H9 (cell line): ENCODE measurements at regions not wholly inside any gene's neighbourhood (a gene's known extent, or its start where the extent isn't known, plus 50 kb on each side); places are given as distances from the start of the nearest gene placed in this dataset.

ENCODE experiments used
- DNase-seq: peaks from one replicate; pipeline ENCODE4 v3.0.0-alpha.2; 2017
- H2AFZ ChIP-seq: one replicate; pipeline ENCODE4 v1.6.1; 2013; ENCODE audit warnings: mild to moderate bottlenecking, low read length, control low read depth, moderate library complexity
- H2AK5ac ChIP-seq: 2 replicates; pipeline ENCODE4 v1.6.1; 2013; ENCODE audit warnings: low read length, control low read depth, mixed read lengths; ENCODE audit not compliant: insufficient read length
- H2BK120ac ChIP-seq: one replicate; pipeline ENCODE4 v1.6.1; 2013; ENCODE audit warnings: low read depth, mild to moderate bottlenecking, low read length, control low read depth, inconsistent platforms; ENCODE audit not compliant: poor library complexity, severe bottlenecking
- H2BK12ac ChIP-seq: 2 replicates; pipeline ENCODE4 v1.6.1; 2013; ENCODE audit warnings: low read length, control low read depth, mixed read lengths, low read depth; ENCODE audit not compliant: insufficient read length
- H2BK15ac ChIP-seq: 2 replicates; pipeline ENCODE4 v1.6.1; 2013; ENCODE audit warnings: low read depth, low read length, control low read depth
- H2BK20ac ChIP-seq: one replicate; pipeline ENCODE4 v1.6.1; 2013; ENCODE audit warnings: low read depth, mild to moderate bottlenecking, low read length, control low read depth, inconsistent platforms; ENCODE audit not compliant: poor library complexity, severe bottlenecking
- H2BK5ac ChIP-seq: 2 replicates; pipeline ENCODE4 v1.6.1; 2013; ENCODE audit warnings: low read length, control low read depth, mixed read lengths; ENCODE audit not compliant: insufficient read length
- H3K14ac ChIP-seq: 2 replicates; pipeline ENCODE4 v1.6.1; 2013; ENCODE audit warnings: low read length, control low read depth; ENCODE audit not compliant: insufficient read depth
- H3K18ac ChIP-seq: 2 replicates; pipeline ENCODE4 v1.6.1; 2013; ENCODE audit warnings: low read depth, mild to moderate bottlenecking, mixed read lengths, low read length, control low read depth; ENCODE audit not compliant: insufficient read length
- H3K23ac ChIP-seq: 2 replicates; pipeline ENCODE4 v1.6.1; 2013; ENCODE audit warnings: low read length, control low read depth, mixed read lengths, low read depth; ENCODE audit not compliant: insufficient read length
- H3K23me2 ChIP-seq: 2 replicates; pipeline ENCODE4 v1.6.1; 2013; ENCODE audit warnings: low read depth, mild to moderate bottlenecking, mixed read lengths, low read length, control low read depth; ENCODE audit not compliant: insufficient read length, poor library complexity, severe bottlenecking
- H3K27ac ChIP-seq: 2 replicates; pipeline ENCODE4 v1.5.1; 2013; ENCODE audit warnings: low read length, control low read depth, mixed read lengths, low read depth; ENCODE audit not compliant: insufficient read length
- H3K27me3 ChIP-seq: 2 replicates; pipeline ENCODE4 v1.6.1; 2013; ENCODE audit warnings: low read length, control low read depth, inconsistent platforms; ENCODE audit not compliant: insufficient read depth
- H3K4ac ChIP-seq: 2 replicates; pipeline ENCODE4 v1.6.1; 2013; ENCODE audit warnings: low read depth, mild to moderate bottlenecking, control low read depth, inconsistent platforms, low read length, moderate library complexity
- H3K4me1 ChIP-seq: 2 replicates; pipeline ENCODE4 v1.6.1; 2013; ENCODE audit warnings: low read length, control low read depth, inconsistent platforms; ENCODE audit not compliant: insufficient read depth
- H3K4me2 ChIP-seq: 2 replicates; pipeline ENCODE4 v1.6.1; 2013; ENCODE audit warnings: low read length, control low read depth, mixed read lengths; ENCODE audit not compliant: insufficient read length, insufficient read depth
- H3K56ac ChIP-seq: 2 replicates; pipeline ENCODE4 v1.6.1; 2013; ENCODE audit warnings: low read depth, mild to moderate bottlenecking, mixed read lengths, low read length, control low read depth; ENCODE audit not compliant: insufficient read length
- H3K79me1 ChIP-seq: 2 replicates; pipeline ENCODE4 v1.6.1; 2013; ENCODE audit warnings: low read depth, mild to moderate bottlenecking, moderate library complexity, low read length, control low read depth, inconsistent platforms; ENCODE audit not compliant: insufficient read depth, poor library complexity, severe bottlenecking
- H3K79me2 ChIP-seq: 2 replicates; pipeline ENCODE4 v1.6.1; 2013; ENCODE audit warnings: low read length, control low read depth, inconsistent platforms; ENCODE audit not compliant: insufficient read depth
- H3K9ac ChIP-seq: 2 replicates; pipeline ENCODE4 v1.6.1; 2013; ENCODE audit warnings: low read length, control low read depth, mixed read lengths; ENCODE audit not compliant: insufficient read length; ENCODE audit errors: extremely low read depth
- H3K9me3 ChIP-seq: one replicate; pipeline ENCODE4 v1.6.1; 2013; ENCODE audit warnings: low read depth, low read length, inconsistent platforms; ENCODE audit not compliant: control insufficient read depth
- H3T11ph ChIP-seq: one replicate; pipeline ENCODE4 v1.6.1; 2013; ENCODE audit warnings: mild to moderate bottlenecking, low read length, control low read depth, inconsistent platforms
- H4K20me1 ChIP-seq: one replicate; pipeline ENCODE4 v1.6.1; 2013; ENCODE audit not compliant: control insufficient read depth, insufficient read length, insufficient read depth
- H4K5ac ChIP-seq: 2 replicates; pipeline ENCODE4 v1.6.1; 2013; ENCODE audit warnings: low read depth, mild to moderate bottlenecking, mixed read lengths, low read length, control low read depth; ENCODE audit not compliant: insufficient read length
- H4K8ac ChIP-seq: replicated peaks from 2 replicates; pipeline ENCODE4 v1.6.1; 2013; ENCODE audit warnings: low read length, control low read depth, mixed read lengths, low read depth; ENCODE audit not compliant: insufficient read length
- H4K91ac ChIP-seq: 2 replicates; pipeline ENCODE4 v1.6.1; 2013; ENCODE audit warnings: low read depth, mild to moderate bottlenecking, moderate library complexity, mixed read lengths, low read length, control low read depth; ENCODE audit not compliant: insufficient read length
- H3K27ac Mint-ChIP-seq, 3 experiments: 2 replicates in 2 of 3; 3 replicates in 1 of 3; pipeline ENCODE4 v1.8.0; 2020 to 2021; ENCODE audit warnings: mixed read lengths in 3 of 3, mild to moderate bottlenecking in 1 of 3, moderate library complexity in 1 of 3
- H3K27me3 Mint-ChIP-seq: 2 replicates; pipeline ENCODE4 v1.8.0; 2021; ENCODE audit warnings: low read depth, mild to moderate bottlenecking, moderate library complexity, mixed read lengths
- H3K36me3 Mint-ChIP-seq, 3 experiments: 2 replicates in 2 of 3; 3 replicates in 1 of 3; pipeline ENCODE4 v1.8.0; 2020 to 2021; ENCODE audit warnings: low read depth in 3 of 3, mixed read lengths in 3 of 3; ENCODE audit not compliant: insufficient read depth in 1 of 3
- H3K4me1 Mint-ChIP-seq, 2 experiments: 2 replicates each; pipeline ENCODE4 v1.8.0; 2020; ENCODE audit warnings: mixed read lengths in 2 of 2
- H3K4me3 Mint-ChIP-seq, 2 experiments: 2 replicates in 1 of 2; 3 replicates in 1 of 2; pipeline ENCODE4 v1.8.0; 2020 to 2021; ENCODE audit warnings: mild to moderate bottlenecking in 2 of 2, mixed read lengths in 2 of 2, moderate library complexity in 1 of 2
- H3K9me3 Mint-ChIP-seq, 2 experiments: 2 replicates in 1 of 2; 3 replicates in 1 of 2; pipeline ENCODE4 v1.8.0; 2020; ENCODE audit warnings: mild to moderate bottlenecking in 2 of 2, mixed read lengths in 2 of 2, moderate library complexity in 1 of 2
- WGBS: extraction: QIAGEN DNeasy Blood & Tissue Kit; methylation state at CpG from one replicate; pipeline ENCODE4 v1.1.7; 2013; ENCODE audit warnings: missing lambda C conversion rate, low lambda C conversion rate, mixed read lengths; ENCODE audit not compliant: insufficient read length; ENCODE audit errors: extremely low coverage; 5-methylcytosine and 5-hydroxymethylcytosine counted together
- TF ChIP-seq, protein P1 (sequence below): fragments of 200-600 bp; sonication (generic); conservative IDR thresholded peaks from 3 replicates; pipeline ENCODE4 v1.8.0; 2021; ENCODE audit warnings: antibody characterized with exemption, mild to moderate bottlenecking

- no peaks in the 10 kb centered on the region for H3K79me2 ChIP-seq
- H2BK120ac ChIP-seq = no peak overlapping the region
- no peak overlapping the region for H4K91ac ChIP-seq
- H3K27me3 ChIP-seq = no peaks in the 10 kb centered on the region
- no peak overlapping the region for H3K27ac Mint-ChIP-seq
- H3K23ac ChIP-seq = no peak overlapping the region
- H2BK15ac ChIP-seq = no peak overlapping the region
- TF ChIP-seq, protein P1, sequence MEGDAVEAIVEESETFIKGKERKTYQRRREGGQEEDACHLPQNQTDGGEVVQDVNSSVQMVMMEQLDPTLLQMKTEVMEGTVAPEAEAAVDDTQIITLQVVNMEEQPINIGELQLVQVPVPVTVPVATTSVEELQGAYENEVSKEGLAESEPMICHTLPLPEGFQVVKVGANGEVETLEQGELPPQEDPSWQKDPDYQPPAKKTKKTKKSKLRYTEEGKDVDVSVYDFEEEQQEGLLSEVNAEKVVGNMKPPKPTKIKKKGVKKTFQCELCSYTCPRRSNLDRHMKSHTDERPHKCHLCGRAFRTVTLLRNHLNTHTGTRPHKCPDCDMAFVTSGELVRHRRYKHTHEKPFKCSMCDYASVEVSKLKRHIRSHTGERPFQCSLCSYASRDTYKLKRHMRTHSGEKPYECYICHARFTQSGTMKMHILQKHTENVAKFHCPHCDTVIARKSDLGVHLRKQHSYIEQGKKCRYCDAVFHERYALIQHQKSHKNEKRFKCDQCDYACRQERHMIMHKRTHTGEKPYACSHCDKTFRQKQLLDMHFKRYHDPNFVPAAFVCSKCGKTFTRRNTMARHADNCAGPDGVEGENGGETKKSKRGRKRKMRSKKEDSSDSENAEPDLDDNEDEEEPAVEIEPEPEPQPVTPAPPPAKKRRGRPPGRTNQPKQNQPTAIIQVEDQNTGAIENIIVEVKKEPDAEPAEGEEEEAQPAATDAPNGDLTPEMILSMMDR = no peak
- no peak overlapping the region for H2BK20ac ChIP-seq
- no peaks in the 10 kb centered on the region for H3K23me2 ChIP-seq
- H3K9me3 ChIP-seq = no peaks in the 10 kb centered on the region
- no peak overlapping the region for H2BK5ac ChIP-seq
- H2AFZ ChIP-seq = no peak overlapping the region
- DNase-seq = no peak
- no peak overlapping the region for H2BK12ac ChIP-seq
- no peak overlapping the region for H3K9ac ChIP-seq
- H4K20me1 ChIP-seq = no peaks in the 10 kb centered on the region
- H3K27ac ChIP-seq = no peak overlapping the region
- H3K27me3 Mint-ChIP-seq = peaks cover 3% of the 10 kb centered on the region
- H3K14ac ChIP-seq = no peak overlapping the region
- H3K18ac ChIP-seq = no peak overlapping the region
- no peak overlapping the region for H3T11ph ChIP-seq
- H3K4me3 Mint-ChIP-seq = no peak overlapping the region
- no peak overlapping the region for H3K4ac ChIP-seq
- H3K4me2 ChIP-seq = no peak overlapping the region
- H3K9me3 Mint-ChIP-seq = peaks cover 11 to 26% of the 10 kb centered on the region in 2 experiments; a peak in 4 of 5 replicates
- no peaks in the 10 kb centered on the region for H3K79me1 ChIP-seq
- H3K4me1 Mint-ChIP-seq = no peaks in the 10 kb centered on the region
- no peak overlapping the region for H4K5ac ChIP-seq
- H3K56ac ChIP-seq = no peak overlapping the region
- no CpG with 5 or more reads among the region's 8 CpGs for WGBS
- peaks cover 0 to 4% (median 0%) of the 10 kb centered on the region in 3 experiments; a peak in 1 of 7 replicates for H3K36me3 Mint-ChIP-seq
- no peak overlapping the region for H2AK5ac ChIP-seq
- H4K8ac ChIP-seq = no peak overlapping the region
- H3K4me1 ChIP-seq = no peaks in the 10 kb centered on the region
These were observed 214.2 kb downstream of the CDH26 start for GRCh38 chr20:60172346-60172984.
